ENCODE measurements at regions not wholly inside any gene's neighbourhood (a gene's known extent, or its start where the extent isn't known, plus 50 kb on each side); places are given as distances from the start of the nearest gene placed in this dataset.

DNA sequence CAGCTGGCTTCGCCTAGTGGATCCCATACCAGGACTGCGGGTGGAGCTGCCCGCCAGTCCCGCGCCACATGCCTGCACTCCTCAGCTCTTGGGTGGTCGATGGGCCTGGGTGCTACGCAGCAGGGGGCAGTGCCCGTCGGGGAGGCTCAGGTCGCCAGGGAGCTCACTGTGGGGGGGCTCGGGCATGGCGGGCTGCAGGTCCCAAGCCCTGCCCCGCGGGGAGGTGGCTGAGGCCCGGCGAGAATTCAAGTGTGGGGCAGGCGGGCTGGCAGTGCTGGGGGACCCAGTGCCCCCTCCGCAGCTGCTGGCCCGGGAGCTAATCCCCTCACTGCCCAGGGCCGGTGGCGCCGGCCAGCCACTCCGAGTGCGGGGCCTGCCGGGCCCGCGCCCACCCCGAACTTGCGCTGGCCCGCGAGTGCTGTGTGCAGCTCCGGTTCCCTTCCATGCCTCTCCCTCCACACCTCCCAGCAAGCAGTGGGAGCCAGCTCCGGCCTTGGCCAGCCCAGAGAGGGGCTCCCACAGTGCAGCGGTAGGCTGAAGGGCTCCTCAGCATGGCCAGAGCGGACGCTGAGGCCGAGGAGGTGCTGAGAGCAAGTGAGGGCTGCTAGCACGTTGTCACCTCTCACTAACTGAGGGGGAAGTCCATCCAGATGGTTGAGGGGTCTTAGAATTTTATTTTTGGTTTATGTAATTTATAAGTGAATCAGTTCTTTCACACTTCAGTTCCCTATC is 85.2 kb upstream of the HMCN1 start:
- TF ChIP-seq, protein P1, sequence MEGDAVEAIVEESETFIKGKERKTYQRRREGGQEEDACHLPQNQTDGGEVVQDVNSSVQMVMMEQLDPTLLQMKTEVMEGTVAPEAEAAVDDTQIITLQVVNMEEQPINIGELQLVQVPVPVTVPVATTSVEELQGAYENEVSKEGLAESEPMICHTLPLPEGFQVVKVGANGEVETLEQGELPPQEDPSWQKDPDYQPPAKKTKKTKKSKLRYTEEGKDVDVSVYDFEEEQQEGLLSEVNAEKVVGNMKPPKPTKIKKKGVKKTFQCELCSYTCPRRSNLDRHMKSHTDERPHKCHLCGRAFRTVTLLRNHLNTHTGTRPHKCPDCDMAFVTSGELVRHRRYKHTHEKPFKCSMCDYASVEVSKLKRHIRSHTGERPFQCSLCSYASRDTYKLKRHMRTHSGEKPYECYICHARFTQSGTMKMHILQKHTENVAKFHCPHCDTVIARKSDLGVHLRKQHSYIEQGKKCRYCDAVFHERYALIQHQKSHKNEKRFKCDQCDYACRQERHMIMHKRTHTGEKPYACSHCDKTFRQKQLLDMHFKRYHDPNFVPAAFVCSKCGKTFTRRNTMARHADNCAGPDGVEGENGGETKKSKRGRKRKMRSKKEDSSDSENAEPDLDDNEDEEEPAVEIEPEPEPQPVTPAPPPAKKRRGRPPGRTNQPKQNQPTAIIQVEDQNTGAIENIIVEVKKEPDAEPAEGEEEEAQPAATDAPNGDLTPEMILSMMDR (IDR thresholded peaks at IDR 0.05), result no peak
- TF ChIP-seq POLR2A (IDR thresholded peaks at IDR 0.05), result no peak
